ENCODE measurements at regions not wholly inside any gene's neighbourhood (a gene's known extent, or its start where the extent isn't known, plus 50 kb on each side); places are given as distances from the start of the nearest gene placed in this dataset.

GRCh38 chr2:88329815-88330603 is 122.5 kb downstream of the FOXI3 start:
- no peak for TF ChIP-seq CTCF (IDR thresholded peaks at IDR 0.05)
- no peak overlapping the region for H3K4me3 ChIP-seq
- H3K4me1 ChIP-seq, result no peaks in the 10 kb centered on the region
- H3K27me3 ChIP-seq, result no peaks in the 10 kb centered on the region
- H3K9me3 ChIP-seq, result no peaks in the 10 kb centered on the region
- no peaks in the 10 kb centered on the region for H3K36me3 ChIP-seq
- intact Hi-C loops (cut with DNase I), result no loop called here
- DNase-seq (ENCODE audit: low spot score in 2 of 2), result no peak
- H3K27ac ChIP-seq, result no peak overlapping the region

GRCh38 chr2:88321449-88322248 is 130.8 kb downstream of the FOXI3 start:
- Histone ChIP-seq H3K27me3 (no peaks in the 10 kb centered on the region), H3K27ac (no peak overlapping the region), H3K4me3 (no peak overlapping the region), H3K4me1 (no peaks in the 10 kb centered on the region), H3K36me3 (no peaks in the 10 kb centered on the region), H3K9me3 (no peaks in the 10 kb centered on the region)
- DNase-seq (ENCODE audit: low spot score in 2 of 2), result no peak
- no peak for TF ChIP-seq CTCF (IDR thresholded peaks at IDR 0.05)
- intact Hi-C loops (cut with DNase I), result no loop called here

GRCh38 chr2:88320076-88320773 is 132.3 kb downstream of the FOXI3 start:
- no peak for DNase-seq (ENCODE audit: low spot score in 2 of 2)
- intact Hi-C loops (cut with DNase I), result no loop called here
- H3K27ac ChIP-seq, result no peak overlapping the region
- no peak for TF ChIP-seq CTCF (IDR thresholded peaks at IDR 0.05)
- H3K4me3 ChIP-seq, result no peak overlapping the region
- H3K4me1 ChIP-seq, result no peaks in the 10 kb centered on the region
- H3K9me3 ChIP-seq, result no peaks in the 10 kb centered on the region
- no peaks in the 10 kb centered on the region for H3K36me3 ChIP-seq
- no peaks in the 10 kb centered on the region for H3K27me3 ChIP-seq

- Histone ChIP-seq H3K9me3 (no peaks in the 10 kb centered on the region), H3K27me3 (no peaks in the 10 kb centered on the region), H3K4me3 (no peak overlapping the region), H3K4me1 (no peaks in the 10 kb centered on the region), H3K36me3 (no peaks in the 10 kb centered on the region), H3K27ac (no peak overlapping the region)
- intact Hi-C loops (cut with DNase I), result no loop called here
- TF ChIP-seq CTCF (IDR thresholded peaks at IDR 0.05), result no peak
- no peak for DNase-seq (ENCODE audit: low spot score in 2 of 2)
These were observed 133.6 kb downstream of the FOXI3 start for GRCh38 chr2:88318956-88319330.

- Histone ChIP-seq H3K4me3 (no peak overlapping the region), H3K27me3 (no peaks in the 10 kb centered on the region), H3K27ac (no peak overlapping the region), H3K4me1 (no peaks in the 10 kb centered on the region), H3K36me3 (no peaks in the 10 kb centered on the region), H3K9me3 (no peaks in the 10 kb centered on the region)
- no peak for TF ChIP-seq CTCF (IDR thresholded peaks at IDR 0.05)
- DNase-seq (ENCODE audit: low spot score in 2 of 2), result no peak
- intact Hi-C loops (cut with DNase I), result no loop called here
These were observed 134.2 kb downstream of the FOXI3 start for GRCh38 chr2:88318071-88318955.
